NOMO-1 treated with DMSO at 0.1 percent for 48 hours (cell line): ENCODE measurements at regions not wholly inside any gene's neighbourhood (a gene's known extent, or its start where the extent isn't known, plus 50 kb on each side); places are given as distances from the start of the nearest gene placed in this dataset.
"Not testable (repeated sequence)": the region's sequence is repeated elsewhere in the genome, so short reads cannot be mapped to it uniquely, and the experiment has no call there.

Experiments used
- DNase-seq: peaks from one replicate; lab custom pipeline; 2025; ENCODE audit not compliant: unreplicated experiment; lab: John Stamatoyannopoulos, UW

GRCh38 chr6:8651998-8652397 is 216.7 kb upstream of the SLC35B3 start:
- no peak for DNase-seq

DNA sequence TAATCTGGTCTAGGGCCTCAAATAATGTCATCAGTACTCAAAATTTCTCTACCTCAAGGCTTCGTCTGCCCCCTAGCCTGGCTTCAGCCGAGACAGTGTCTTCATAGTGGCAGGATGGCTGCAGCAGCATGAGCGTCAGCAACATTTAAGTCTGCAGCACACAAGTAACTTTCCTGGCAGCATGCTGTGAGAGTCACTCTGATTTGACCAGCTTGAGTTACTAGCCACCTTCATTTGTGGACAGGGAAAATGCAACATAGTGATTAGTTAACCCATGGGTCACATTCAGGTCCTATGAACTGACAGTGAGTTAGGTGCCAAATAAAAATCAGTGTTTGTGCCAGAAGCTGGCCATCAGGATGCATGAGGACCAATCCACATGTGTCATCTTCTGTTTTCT is 209.9 kb upstream of the SLC35B3 start:
- no peak for DNase-seq

- no peak for DNase-seq
These were observed 209.0 kb upstream of the SLC35B3 start for GRCh38 chr6:8644306-8644705.

GRCh38 chr6:8642854-8643253 is 207.5 kb upstream of the SLC35B3 start:
- DNase-seq, result no peak

DNA sequence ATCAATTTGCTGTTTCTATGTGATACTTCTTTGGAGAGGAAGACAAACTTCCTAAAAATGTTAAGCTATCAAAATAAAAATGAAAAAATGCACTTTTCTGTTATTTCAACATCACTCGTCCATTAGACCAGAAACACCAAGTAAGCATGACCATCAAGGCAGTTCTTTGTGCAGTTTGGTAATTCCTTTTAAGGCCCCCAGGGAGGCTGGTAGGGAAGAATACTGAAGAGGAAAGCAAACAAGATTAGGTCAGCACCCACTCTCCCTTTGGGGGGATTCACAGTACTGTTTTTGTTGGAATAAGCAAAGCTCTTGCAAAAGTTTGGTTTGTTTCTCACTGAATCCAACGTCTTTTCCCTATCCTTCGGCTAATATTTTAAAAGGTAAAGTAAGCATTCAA is 206.8 kb upstream of the SLC35B3 start:
- peak; percentile 2 for DNase-seq

DNA sequence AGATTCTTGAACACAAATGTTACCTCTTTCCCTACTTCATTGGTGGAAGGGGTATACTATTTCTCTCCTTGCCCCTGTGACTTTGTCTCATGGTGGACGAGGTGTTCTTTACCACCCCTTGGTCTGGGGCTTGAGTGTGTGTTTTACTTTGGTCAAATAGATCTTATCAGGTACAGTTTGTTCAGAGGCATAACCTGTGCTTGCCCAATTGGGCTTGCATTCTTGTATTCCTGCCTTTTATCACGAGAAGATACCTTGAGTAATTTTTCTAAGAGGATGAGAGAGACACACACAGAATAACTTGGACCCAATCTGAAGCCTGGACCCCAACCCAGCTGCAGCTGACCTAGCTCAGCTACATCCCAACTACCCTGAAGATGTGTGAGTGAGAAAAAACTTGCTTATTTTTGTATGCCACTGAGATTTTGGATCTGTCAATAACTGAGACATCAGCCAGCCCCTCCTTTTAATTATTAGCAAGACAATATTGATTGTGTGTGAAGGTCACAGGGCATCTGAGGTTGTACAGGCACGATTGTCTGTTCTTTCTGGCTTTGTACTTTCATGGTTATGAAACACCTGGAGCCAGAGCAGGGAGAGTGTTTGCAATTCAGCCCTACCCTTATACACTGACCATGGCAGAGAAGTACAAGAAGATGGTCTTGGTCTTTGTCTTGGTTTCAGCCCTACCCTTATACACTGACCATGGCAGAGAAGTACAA is 204.7 kb upstream of the SLC35B3 start:
- DNase-seq, result no peak

DNA sequence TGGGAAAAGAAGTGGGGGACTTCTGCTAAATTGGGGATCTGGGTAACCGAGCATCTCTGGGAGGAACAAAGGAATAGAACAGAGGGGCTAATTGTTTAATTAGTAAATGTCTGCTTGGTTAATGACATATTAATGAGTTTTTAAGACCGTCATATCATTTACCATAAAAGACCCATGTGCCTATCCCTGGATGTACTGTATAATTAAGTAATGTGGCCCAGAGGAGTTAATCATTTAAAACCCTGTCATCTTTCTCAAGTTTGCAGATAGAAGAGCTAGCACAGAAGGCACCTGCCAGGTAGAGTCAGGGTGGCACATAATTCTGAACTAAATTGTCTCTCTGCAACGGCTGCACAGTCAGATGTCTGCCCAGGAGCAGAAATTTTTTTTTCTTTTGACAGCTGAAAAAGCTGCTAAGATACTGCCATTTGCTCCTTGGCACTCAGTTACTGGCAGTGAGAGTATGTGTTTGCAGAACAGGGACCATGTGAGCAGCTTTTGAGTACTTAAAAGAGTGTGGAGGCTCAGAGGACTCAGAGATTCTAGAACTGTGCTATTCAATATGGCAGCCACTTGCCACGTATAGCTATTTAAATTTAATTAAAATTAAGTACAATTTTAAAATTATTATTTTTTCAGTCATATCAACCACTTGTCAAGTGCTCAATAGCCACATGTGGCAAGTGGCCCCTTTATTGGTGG is 202.7 kb upstream of the SLC35B3 start:
- DNase-seq, result no peak

GRCh38 chr6:8633762-8634161 is 198.4 kb upstream of the SLC35B3 start:
- DNase-seq, result peak; percentile 25

DNA sequence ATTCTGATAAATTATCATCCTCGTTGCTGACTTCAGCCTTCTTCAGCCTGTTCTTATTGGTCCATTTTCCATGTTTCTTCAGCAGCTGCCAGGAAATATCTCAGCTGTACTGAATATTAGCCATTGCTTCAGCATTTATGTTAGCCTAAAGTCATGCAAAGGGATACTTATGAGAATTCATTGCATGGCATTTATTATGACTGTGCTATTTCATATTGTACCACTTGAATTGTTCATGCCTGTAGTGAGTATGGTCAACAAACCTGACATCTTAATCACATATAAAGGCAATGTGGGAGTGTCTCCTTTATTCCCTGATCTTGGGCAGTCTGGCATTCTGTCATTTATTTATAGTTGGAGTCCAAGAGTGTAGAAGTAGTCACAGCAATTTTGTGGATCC is 193.4 kb upstream of the SLC35B3 start:
- no peak for DNase-seq

- DNase-seq, result no peak
These were observed 192.7 kb upstream of the SLC35B3 start for GRCh38 chr6:8628063-8628462.

DNA sequence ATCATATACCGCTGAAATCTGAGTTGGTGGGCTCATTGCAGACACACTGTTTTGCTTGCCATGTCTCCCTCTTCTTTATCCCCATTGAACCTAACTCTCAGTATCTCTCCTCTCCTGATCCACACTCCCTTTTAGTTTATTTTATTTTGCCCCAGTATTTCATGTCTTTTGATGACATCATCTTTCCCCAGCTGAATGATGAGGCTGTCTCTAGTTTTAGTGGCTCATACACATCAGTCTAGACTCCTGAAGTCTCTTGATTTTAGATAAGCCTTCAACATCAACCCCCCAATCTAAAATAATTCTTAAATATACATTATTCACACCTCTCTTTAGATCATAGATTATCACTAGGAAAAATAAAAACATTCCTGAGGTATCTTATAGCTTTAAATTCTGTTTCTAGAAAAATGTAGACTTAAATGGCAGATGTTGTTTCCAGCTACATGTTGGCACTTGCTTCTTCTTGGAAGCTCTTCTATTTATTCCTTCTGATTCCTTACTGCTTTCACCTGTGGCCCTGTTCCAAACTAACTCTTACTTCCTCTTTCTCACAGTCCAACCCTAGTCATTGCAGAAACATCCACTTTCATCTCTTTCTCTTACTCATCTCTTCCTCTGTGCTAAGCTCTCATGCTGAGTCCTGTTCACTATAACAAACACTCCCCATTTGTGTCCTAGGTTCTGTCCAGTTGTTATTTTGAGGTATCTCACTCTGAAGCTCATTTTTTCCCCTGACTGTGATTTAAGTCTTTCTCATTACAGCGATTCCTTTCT is 191.9 kb upstream of the SLC35B3 start:
- peak; percentile 70 for DNase-seq

- no peak for DNase-seq
These were observed 189.3 kb upstream of the SLC35B3 start for GRCh38 chr6:8624665-8625064.

GRCh38 chr6:8623441-8623840 is 188.1 kb upstream of the SLC35B3 start:
- no peak for DNase-seq

- no peak for DNase-seq
These were observed 184.5 kb upstream of the SLC35B3 start for GRCh38 chr6:8619853-8620252.

DNA sequence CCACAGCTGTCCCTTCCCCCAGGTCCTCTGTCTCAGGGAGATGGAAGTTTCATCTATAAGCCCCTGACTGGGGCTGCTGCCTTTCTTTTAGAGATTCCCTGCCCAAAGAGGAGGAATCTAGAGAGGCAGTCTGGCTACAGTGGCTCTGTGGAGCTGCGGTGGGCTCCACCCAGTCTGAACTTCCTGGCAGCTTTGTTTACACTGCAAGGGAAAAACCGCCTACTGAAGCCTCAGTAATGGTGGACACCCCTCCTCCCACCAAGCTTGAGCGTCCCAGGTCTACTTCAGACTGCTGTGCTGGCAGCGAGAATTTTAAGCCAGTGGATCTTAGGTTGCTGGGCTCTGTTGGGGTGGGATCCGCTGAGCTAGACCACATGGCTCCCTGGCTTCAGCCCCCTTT is 184.1 kb upstream of the SLC35B3 start:
- DNase-seq, result not testable (repeated sequence)

DNA sequence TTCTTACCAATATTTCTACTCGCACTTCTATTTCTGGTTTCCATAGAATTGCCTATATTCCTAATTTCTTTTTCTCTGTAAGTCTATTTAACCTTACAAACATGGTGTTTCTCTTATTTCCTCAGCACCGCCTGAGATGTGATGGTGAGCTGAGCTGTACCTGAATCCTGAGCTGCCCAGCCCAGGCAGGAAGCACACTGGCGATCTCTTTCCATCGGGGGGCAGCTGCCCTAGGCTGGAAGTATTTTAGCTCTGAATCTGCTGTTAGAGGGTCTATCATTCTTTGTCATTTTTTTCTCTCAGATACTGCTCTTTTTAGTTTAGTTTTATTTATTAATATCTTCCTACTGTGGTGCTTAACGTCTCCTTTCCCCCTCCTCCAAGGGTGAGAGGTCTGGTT is 173.4 kb upstream of the SLC35B3 start:
- DNase-seq, result no peak

DNA sequence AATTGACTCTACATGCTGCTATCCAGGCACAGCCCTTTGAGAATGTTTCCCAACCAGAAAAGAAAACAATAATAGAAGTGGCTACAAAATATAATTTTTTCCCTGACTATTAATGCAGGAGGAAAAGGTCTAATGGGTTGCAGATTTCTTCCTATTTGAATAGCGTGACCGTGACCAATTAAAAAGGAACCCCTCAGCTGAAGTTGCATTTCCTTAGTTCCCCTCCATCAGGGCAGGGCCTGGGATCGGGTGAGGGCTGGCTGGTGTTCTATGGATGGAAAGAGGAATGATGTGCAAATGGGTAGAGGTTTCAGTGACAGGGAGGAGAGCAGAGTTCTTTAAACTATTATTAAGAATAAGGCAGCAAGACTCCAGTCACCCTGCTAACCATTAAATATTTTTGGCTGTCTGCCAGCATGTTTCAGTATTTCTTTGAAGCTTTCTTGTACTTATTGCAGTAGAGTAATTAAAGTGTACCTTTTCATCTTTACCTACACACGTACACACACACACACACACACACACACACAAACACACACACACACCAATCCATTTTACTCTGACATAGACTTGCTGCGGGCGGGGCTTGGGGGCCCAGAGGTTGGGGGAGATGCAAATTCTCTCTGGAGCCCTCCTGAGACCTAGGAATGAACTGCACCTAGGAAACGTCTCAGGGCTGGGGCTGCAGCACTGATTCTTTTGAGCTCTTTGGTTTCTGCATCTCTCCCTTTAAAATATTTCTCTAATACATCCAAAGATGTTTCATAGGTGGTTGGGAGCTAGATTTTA is 154.8 kb upstream of the SLC35B3 start:
- DNase-seq, result no peak

GRCh38 chr6:8588176-8588575 is 152.8 kb upstream of the SLC35B3 start:
- no peak for DNase-seq

- no peak for DNase-seq
These were observed 147.9 kb upstream of the SLC35B3 start for GRCh38 chr6:8583291-8583690.

DNA sequence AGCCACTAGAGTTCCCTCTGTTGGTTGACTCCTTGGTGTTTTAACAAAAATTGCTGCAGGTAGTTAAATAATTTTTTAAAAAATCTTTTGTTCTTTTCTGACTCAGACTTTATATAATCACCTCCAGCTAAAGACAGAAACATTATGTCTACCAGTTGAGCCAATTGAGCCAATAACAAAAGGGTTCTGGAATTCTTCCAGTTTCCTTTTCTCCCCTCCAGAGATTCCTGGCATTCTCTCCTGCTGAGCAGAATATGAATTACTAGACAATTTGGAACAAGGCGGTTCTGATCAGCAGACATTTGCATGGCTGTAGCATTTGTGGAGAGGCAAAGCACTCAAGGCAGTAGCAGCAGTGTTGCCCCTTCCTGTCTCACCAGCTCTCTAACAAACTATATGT is 144.0 kb upstream of the SLC35B3 start:
- no peak for DNase-seq

- DNase-seq, result no peak
These were observed 142.7 kb upstream of the SLC35B3 start for GRCh38 chr6:8578006-8578405.
